Neural cell (in vitro differentiated cells): ENCODE measurements at regions not wholly inside any gene's neighbourhood (a gene's known extent, or its start where the extent isn't known, plus 50 kb on each side); places are given as distances from the start of the nearest gene placed in this dataset.

Source experiments
- H2AFZ ChIP-seq: fragments of 200-600, 300-800 bp; sonication (generic), shearing (Covaris generic); 2 replicates; pipeline ENCODE4 v1.6.0; 2014; ENCODE audit warnings: low read depth, mild to moderate bottlenecking, antibody characterized with exemption, low read length, moderate library complexity
- H3F3A ChIP-seq: fragments of 200-600 bp; shearing (Covaris generic); 2 replicates; pipeline ENCODE4 v1.6.1; 2016; ENCODE audit warnings: mild to moderate bottlenecking, moderate library complexity, mixed read lengths, antibody characterized with exemption, low read length; ENCODE audit not compliant: insufficient read depth, poor library complexity, severe bottlenecking
- H3K27ac ChIP-seq: fragments of 200-600, 300-800 bp; sonication (generic), shearing (Covaris generic); 2 replicates; pipeline ENCODE4 v1.5.1; 2014; ENCODE audit warnings: mild to moderate bottlenecking, low read length, moderate library complexity
- H3K27me3 ChIP-seq: fragments of 300-800, 200-600 bp; sonication (generic), shearing (Covaris generic); 2 replicates; pipeline ENCODE4 v1.6.0; 2014; ENCODE audit warnings: mild to moderate bottlenecking, low read depth, low read length, moderate library complexity; ENCODE audit not compliant: insufficient read depth
- H3K36me3 ChIP-seq: fragments of 300-800, 200-600 bp; sonication (generic), shearing (Covaris generic); 2 replicates; pipeline ENCODE4 v1.5.1; 2014; ENCODE audit warnings: mild to moderate bottlenecking, antibody characterized with exemption, low read length, moderate library complexity; ENCODE audit not compliant: insufficient read depth
- H3K4me2 ChIP-seq: fragments of 300-800, 200-600 bp; sonication (generic), shearing (Covaris generic); 2 replicates; pipeline ENCODE4 v1.6.0; 2014; ENCODE audit warnings: mild to moderate bottlenecking, low read length
- H3K4me3 ChIP-seq: fragments of 300-800, 200-600 bp; sonication (generic), shearing (Covaris generic); 2 replicates; pipeline ENCODE4 v1.5.1; 2014; ENCODE audit warnings: mild to moderate bottlenecking, low read length, moderate library complexity
- H3K79me2 ChIP-seq: fragments of 200-600 bp; shearing (Covaris generic); replicated peaks from 2 replicates; pipeline ENCODE4 v1.6.0; 2014; ENCODE audit warnings: mild to moderate bottlenecking, low read length, moderate library complexity; ENCODE audit not compliant: insufficient read depth
- H3K9ac ChIP-seq: fragments of 300-800, 200-600 bp; sonication (generic), shearing (Covaris generic); 2 replicates; pipeline ENCODE4 v1.6.1; 2016; ENCODE audit warnings: mild to moderate bottlenecking, low read length, mixed read lengths
- H3K9me2 ChIP-seq: fragments of 200-600 bp; shearing (Covaris generic); 2 replicates; pipeline ENCODE4 v1.6.1; 2016; ENCODE audit warnings: mild to moderate bottlenecking, low read length, mixed read lengths; ENCODE audit not compliant: insufficient read depth
- H3K9me3 ChIP-seq: fragments of 200-600, 300-800 bp; sonication (generic), shearing (Covaris generic); 2 replicates; pipeline ENCODE4 v1.6.1; 2016; ENCODE audit warnings: mild to moderate bottlenecking, mixed run types, low read length, moderate library complexity, mixed read lengths
- H4K20me1 ChIP-seq: fragments of 200-600 bp; shearing (Covaris generic); 2 replicates; pipeline ENCODE4 v1.6.1; 2016; ENCODE audit warnings: mild to moderate bottlenecking, mixed run types; ENCODE audit not compliant: insufficient read depth
- CTCF ChIP-seq: fragments of 450-650 bp; IDR thresholded peaks from 2 replicates; pipeline ENCODE4 v1.5.1; 2014; ENCODE audit warnings: antibody characterized with exemption, mild to moderate bottlenecking, moderate library complexity; ENCODE audit not compliant: poor library complexity, severe bottlenecking
- EP300 ChIP-seq: fragments of 450-650 bp; conservative IDR thresholded peaks from 2 replicates; pipeline ENCODE4 v1.6.1; 2014; ENCODE audit warnings: antibody characterized with exemption, mild to moderate bottlenecking, moderate library complexity; ENCODE audit not compliant: poor library complexity, severe bottlenecking
- EZH2 ChIP-seq: fragments of 200-600, 300-800 bp; shearing (Covaris generic), sonication (generic); IDR thresholded peaks from 2 replicates; pipeline ENCODE4 v1.6.1; 2014; ENCODE audit warnings: antibody characterized with exemption, low read length, borderline replicate concordance, mild to moderate bottlenecking; ENCODE audit not compliant: insufficient read depth, poor library complexity, severe bottlenecking
- MXI1 ChIP-seq: fragments of 450-650 bp; conservative IDR thresholded peaks from 2 replicates; pipeline ENCODE4 v1.6.1; 2014; ENCODE audit warnings: antibody characterized with exemption, mild to moderate bottlenecking; ENCODE audit not compliant: poor library complexity, severe bottlenecking
- POLR2AphosphoS5 ChIP-seq: IDR thresholded peaks from 2 replicates; pipeline ENCODE4 v1.6.1; 2012
- RAD21 ChIP-seq: fragments of 450-650 bp; conservative IDR thresholded peaks from 2 replicates; pipeline ENCODE4 v1.6.1; 2014; ENCODE audit warnings: antibody characterized with exemption, mild to moderate bottlenecking, moderate library complexity
- REST ChIP-seq: IDR thresholded peaks from 2 replicates; pipeline ENCODE4 v1.6.1; 2012; ENCODE audit warnings: borderline replicate concordance
- SMC3 ChIP-seq: fragments of 450-650 bp; conservative IDR thresholded peaks from 2 replicates; pipeline ENCODE4 v1.6.1; 2014; ENCODE audit warnings: antibody characterized with exemption, mild to moderate bottlenecking, moderate library complexity; ENCODE audit not compliant: poor library complexity
- TAF1 ChIP-seq: IDR thresholded peaks from 2 replicates; pipeline ENCODE4 v1.6.1; 2012; ENCODE audit warnings: low read depth

GRCh38 chr10:30556189-30556588 lies 73.4 kb downstream of the LYZL2 start:
- Histone ChIP-seq H2AFZ (no peak overlapping the region), H3K79me2 (no peaks in the 10 kb centered on the region), H3K36me3 (no peaks in the 10 kb centered on the region), H3K9ac (no peak overlapping the region), H3K4me3 (no peak overlapping the region), H3K9me2 (no peaks in the 10 kb centered on the region), H3K4me2 (no peak overlapping the region), H4K20me1 (no peaks in the 10 kb centered on the region), H3K27me3 (no peaks in the 10 kb centered on the region), H3F3A (no peaks in the 10 kb centered on the region), H3K27ac (no peak overlapping the region), H3K9me3 (no peaks in the 10 kb centered on the region)
- no peak for TF ChIP-seq TAF1
- TF ChIP-seq MXI1, result no peak
- no peak for TF ChIP-seq CTCF
- no peak for TF ChIP-seq RAD21
- TF ChIP-seq POLR2AphosphoS5, result no peak
- TF ChIP-seq SMC3, result no peak
- TF ChIP-seq REST, result no peak
- TF ChIP-seq EZH2, result no peak
- no peak for TF ChIP-seq EP300

- Histone ChIP-seq H4K20me1 (no peaks in the 10 kb centered on the region), H3K9me2 (no peaks in the 10 kb centered on the region), H3K36me3 (no peaks in the 10 kb centered on the region), H3K4me2 (no peak overlapping the region), H3K27ac (no peak overlapping the region), H2AFZ (no peak overlapping the region), H3K9me3 (no peaks in the 10 kb centered on the region), H3K9ac (no peak overlapping the region), H3K79me2 (no peaks in the 10 kb centered on the region), H3K4me3 (no peak overlapping the region), H3K27me3 (no peaks in the 10 kb centered on the region), H3F3A (no peaks in the 10 kb centered on the region)
- TF ChIP-seq REST (no peak), POLR2AphosphoS5 (no peak), SMC3 (no peak), CTCF (no peak), MXI1 (no peak), EP300 (no peak), EZH2 (no peak), TAF1 (no peak), RAD21 (no peak)
Measured at GRCh38 chr10:30555465-30555864, 74.1 kb downstream of the LYZL2 start.
